GM12891 (cell line): ENCODE measurements at regions not wholly inside any gene's neighbourhood (a gene's known extent, or its start where the extent isn't known, plus 50 kb on each side); places are given as distances from the start of the nearest gene placed in this dataset.

ENCODE experiments used
- POLR2A ChIP-seq: IDR thresholded peaks from 2 replicates; pipeline ENCODE4 v1.6.1; 2011; ENCODE audit warnings: low read depth, low read length, control low read depth
- SPI1 ChIP-seq: IDR thresholded peaks from 2 replicates; pipeline ENCODE4 v1.6.1; 2011; ENCODE audit warnings: low read depth, low read length, control low read depth

GRCh38 chr2:118639371-118639770 lies 208.1 kb downstream of the EN1 start:
- no peak for TF ChIP-seq POLR2A
- no peak for TF ChIP-seq SPI1
